ENCODE measurements at regions not wholly inside any gene's neighbourhood (a gene's known extent, or its start where the extent isn't known, plus 50 kb on each side); places are given as distances from the start of the nearest gene placed in this dataset.

DNA sequence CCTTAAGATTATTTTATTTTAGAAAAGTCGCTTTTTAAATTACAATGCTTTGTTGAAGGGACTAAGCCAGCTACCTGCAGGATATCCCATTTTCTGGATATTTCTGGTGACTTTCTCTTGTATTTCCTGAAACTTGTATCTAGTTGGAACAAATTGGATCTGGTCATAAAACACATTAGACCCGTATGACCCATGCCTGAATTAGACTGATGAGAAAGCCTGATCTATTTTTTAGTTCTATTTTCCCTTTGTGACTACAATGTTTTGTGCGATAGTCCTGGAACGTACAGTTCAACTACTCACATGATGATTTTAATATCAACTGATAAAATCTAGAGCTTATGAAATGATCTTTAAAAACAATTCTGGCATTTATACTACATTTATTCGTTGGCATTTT, 151.8 kb downstream of the RHOU start:
- TF ChIP-seq, protein P1, sequence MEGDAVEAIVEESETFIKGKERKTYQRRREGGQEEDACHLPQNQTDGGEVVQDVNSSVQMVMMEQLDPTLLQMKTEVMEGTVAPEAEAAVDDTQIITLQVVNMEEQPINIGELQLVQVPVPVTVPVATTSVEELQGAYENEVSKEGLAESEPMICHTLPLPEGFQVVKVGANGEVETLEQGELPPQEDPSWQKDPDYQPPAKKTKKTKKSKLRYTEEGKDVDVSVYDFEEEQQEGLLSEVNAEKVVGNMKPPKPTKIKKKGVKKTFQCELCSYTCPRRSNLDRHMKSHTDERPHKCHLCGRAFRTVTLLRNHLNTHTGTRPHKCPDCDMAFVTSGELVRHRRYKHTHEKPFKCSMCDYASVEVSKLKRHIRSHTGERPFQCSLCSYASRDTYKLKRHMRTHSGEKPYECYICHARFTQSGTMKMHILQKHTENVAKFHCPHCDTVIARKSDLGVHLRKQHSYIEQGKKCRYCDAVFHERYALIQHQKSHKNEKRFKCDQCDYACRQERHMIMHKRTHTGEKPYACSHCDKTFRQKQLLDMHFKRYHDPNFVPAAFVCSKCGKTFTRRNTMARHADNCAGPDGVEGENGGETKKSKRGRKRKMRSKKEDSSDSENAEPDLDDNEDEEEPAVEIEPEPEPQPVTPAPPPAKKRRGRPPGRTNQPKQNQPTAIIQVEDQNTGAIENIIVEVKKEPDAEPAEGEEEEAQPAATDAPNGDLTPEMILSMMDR (IDR thresholded peaks at IDR 0.05) = no peak
- no peak for TF ChIP-seq POLR2A (IDR thresholded peaks at IDR 0.05)

All from right lobe of liver (tissue), 4 donors.